ENCODE measurements at regions not wholly inside any gene's neighbourhood (a gene's known extent, or its start where the extent isn't known, plus 50 kb on each side); places are given as distances from the start of the nearest gene placed in this dataset.

DNA sequence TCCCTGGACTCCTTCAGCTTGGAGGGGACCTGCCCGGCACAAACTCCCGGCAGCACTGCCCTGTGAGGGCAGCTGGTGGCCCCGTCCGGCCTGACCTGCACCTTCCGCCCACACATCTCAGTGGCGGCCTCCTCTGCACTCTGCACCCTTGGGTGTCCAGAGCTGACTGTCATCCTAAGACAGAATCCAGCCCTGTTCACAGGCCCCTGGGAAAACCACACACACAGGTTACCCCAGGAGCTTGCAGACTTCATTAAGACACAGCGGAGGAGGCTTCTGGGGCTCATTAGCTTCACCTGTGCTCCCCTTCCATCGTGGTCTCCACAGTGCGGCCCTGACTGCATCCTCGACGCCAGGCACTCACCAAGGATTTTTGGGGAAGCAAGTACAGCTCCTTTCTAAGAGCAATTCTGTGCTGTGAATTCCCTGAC is 51.5 kb upstream of the SHH start:
- intact Hi-C loops (cut with micrococcal nuclease) = loop anchor here (5.0 kb wide), 1 partner anchor 41 kb away; no protein-coding TSS in a partner anchor
- H3K27me3 Mint-ChIP-seq (ENCODE audit: insufficient read depth, unreplicated experiment) = peaks cover 13% of the 10 kb centered on the region
- ChIA-PET POLR2A (interaction anchor here (1.0 kb wide), 1 partner anchor 22 kb away, joined by 3 read pairs; no protein-coding TSS in a partner anchor), CTCF (interaction anchor here (0.7 to 1.6 kb wide), 5 partner anchors 8 to 609 kb away, joined by 3 to 6 read pairs (median 3); no protein-coding TSS in a partner anchor)
- no peaks in the 10 kb centered on the region for H3K9me3 Mint-ChIP-seq (ENCODE audit: unreplicated experiment)
- H3K36me3 Mint-ChIP-seq (ENCODE audit: insufficient read depth, unreplicated experiment) = peaks cover 6% of the 10 kb centered on the region
- TF ChIP-seq CTCF (IDR thresholded peaks at IDR 0.05; ENCODE audit: unreplicated experiment) = no peak
- no peak overlapping the region for H3K4me3 Mint-ChIP-seq (ENCODE audit: unreplicated experiment)
- no peak for DNase-seq (ENCODE audit: unreplicated experiment)
- BruUV-seq (replicated peaks) = no TSS peak
- no peak overlapping the region for H3K27ac Mint-ChIP-seq (ENCODE audit: low read depth, unreplicated experiment)
- H3K4me1 Mint-ChIP-seq (ENCODE audit: insufficient read depth, unreplicated experiment) = no peaks in the 10 kb centered on the region

- intact Hi-C loops (cut with micrococcal nuclease) = loop anchor here (5.0 kb wide), 1 partner anchor 40 kb away; no protein-coding TSS in a partner anchor
- Mint-ChIP-seq H3K4me3 (ENCODE audit: unreplicated experiment) (peak overlapping the region; percentile 45), H3K9me3 (ENCODE audit: unreplicated experiment) (no peaks in the 10 kb centered on the region), H3K36me3 (ENCODE audit: insufficient read depth, unreplicated experiment) (peaks cover 6% of the 10 kb centered on the region), H3K27ac (ENCODE audit: low read depth, unreplicated experiment) (peak overlapping the region; percentile 62), H3K4me1 (ENCODE audit: insufficient read depth, unreplicated experiment) (no peaks in the 10 kb centered on the region), H3K27me3 (ENCODE audit: insufficient read depth, unreplicated experiment) (peaks cover 13% of the 10 kb centered on the region)
- TF ChIP-seq CTCF (IDR thresholded peaks at IDR 0.05; ENCODE audit: unreplicated experiment) = peak; percentile 23
- peak; percentile 48 for DNase-seq (ENCODE audit: unreplicated experiment)
- CTCF ChIA-PET = interaction anchor here (0.7 to 1.6 kb wide), 4 partner anchors 8 to 743 kb away, joined by 3 to 5 read pairs (median 4); no protein-coding TSS in a partner anchor
- POLR2A ChIA-PET = interaction anchor here (0.6 to 3.1 kb wide), 7 partner anchors 15 to 99 kb away, joined by 3 to 19 read pairs (median 4); no protein-coding TSS in a partner anchor
- BruUV-seq (replicated peaks) = no TSS peak
Measured at GRCh38 chr7:155862123-155862892, 50.0 kb upstream of the SHH start.

Data from MCF 10A (cell line).